Renal cortex interstitium (tissue), 11 donors: ENCODE measurements at regions not wholly inside any gene's neighbourhood (a gene's known extent, or its start where the extent isn't known, plus 50 kb on each side); places are given as distances from the start of the nearest gene placed in this dataset.
A peak's percentile ranks its signal among the peaks of the same experiment; 100 is the strongest.
"Not testable (repeated sequence)": the region's sequence is repeated elsewhere in the genome, so short reads cannot be mapped to it uniquely, and the experiment has no call there.

Experiments used
- DNase-seq, 11 donors: peaks; one replicate each; pipeline ENCODE4 v3.0.0-alpha.2; 2013; ENCODE audit warnings: low read depth in 9 of 11, low spot score in 4 of 11; ENCODE audit errors: extremely low read depth in 1 of 11

DNA sequence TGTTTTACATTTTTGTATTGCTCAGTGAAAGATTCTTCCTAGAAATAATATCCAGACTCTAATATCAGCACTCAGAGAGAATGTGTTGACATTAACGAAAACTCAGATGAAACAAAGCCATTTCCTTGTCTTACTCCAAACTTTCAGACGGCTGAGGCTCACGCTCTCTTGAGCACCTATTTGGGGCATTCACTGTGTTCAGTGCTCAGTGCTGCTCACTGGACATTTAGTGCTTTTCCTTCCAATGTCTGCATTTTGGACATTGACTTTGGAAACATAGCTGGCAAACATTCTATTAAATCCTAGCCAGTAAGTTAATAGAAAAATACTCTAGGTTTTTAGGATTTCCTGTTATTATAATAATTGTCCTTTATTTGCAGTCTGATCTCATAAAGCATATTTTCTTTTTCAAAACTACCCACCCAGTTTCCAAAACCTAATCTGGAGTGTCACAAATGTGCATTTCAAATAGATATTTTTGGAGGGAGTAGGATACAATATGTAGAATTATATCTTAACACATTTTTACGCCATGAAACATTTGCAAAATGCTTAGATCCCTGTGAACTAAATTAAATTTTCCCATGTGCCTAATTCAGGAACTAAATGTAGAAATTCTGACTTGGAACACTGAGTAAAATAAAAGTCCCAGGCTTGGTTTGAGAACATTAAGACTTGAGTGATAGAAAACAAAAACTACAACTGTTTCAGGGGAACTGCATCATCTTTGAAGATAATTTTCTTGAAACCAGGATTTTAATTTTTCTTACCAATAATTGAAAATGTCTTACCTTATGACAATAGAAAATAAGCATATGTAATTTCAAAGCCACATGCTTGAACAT, 91.7 kb upstream of the B3GAT2 start:
- no peak for DNase-seq

DNA sequence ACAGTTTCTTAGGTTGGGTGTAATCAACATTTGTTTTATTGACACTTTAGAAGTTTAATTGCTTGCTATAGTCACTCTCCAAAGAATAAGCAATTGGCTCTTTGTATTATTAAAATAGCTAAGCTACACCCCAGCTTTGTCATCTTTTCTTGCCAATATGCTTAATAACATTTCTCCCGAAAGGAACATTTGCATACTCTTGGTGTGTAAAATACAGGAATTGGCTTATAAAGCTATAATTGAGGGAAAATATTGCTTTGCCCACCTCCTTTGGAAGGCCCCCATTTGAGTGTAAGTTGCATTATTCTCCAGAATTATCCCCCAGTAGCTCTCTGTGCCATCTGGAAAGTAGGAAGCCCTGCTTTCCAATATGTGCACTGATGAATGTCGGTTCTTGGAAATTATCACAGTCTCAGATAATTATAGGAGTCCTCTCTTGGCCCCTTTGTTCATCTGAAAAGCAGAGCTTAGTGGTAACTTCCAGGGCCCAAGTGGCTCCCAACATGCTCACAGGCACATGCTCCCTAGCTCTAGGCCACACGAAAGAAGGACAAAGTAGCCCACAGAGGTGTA, 92.4 kb upstream of the B3GAT2 start:
- DNase-seq, result no peak

DNA sequence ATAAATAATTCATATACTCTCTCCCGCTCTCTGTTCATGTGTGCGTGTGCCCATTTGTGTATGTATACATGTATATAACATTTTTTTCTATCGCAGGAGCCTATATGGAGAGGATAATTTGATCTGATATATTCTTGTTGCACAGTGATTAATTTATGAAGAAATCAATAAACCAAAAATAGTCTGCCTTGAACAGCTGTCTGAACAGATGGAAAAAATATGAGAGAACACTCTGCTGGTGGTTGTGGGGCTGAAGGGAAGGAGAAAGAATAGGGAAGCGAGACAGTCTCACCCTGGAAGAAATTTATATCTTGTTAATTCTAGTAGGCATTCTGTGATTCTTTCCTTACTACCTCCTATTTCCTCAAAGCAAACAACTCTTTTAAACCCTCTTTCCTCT, 96.6 kb upstream of the B3GAT2 start:
- DNase-seq, result no peak

DNA sequence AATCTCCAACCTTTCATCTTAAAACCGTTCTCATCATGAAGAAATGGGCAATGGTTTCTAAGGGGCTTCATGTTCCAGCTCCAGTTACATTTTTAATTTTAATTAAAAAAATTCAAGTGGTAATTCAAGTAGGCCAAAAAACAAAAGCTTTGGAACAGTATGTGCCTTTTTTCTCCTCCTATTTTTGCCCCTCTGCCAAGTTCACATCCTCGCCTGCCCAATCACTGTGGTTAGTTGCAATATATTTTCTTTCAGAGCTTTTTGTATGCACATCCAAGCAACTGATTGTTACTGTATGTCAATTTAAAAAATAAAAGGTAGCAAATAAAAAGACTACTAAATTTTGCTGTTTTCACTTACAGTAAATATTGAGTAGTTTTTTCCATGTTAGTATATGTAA, 99.8 kb upstream of the B3GAT2 start:
- DNase-seq, result no peak

DNA sequence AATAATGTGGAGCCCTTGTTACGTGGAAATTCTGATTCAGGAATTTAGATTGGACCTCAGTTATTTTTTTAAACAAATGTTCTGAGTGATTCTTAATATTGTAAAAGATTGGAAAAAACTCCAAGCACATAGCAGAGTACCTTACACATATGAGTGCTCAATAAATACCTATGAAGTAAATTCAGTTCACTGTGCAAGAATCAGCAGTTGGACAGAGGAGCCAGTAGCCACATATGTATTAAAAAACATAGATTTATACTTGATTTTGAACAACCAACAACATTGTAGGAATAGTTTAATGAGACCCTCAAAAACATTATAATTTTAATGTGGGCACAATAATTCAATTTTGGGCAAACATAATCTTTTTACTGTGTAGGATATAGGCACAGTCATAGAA, 109.3 kb upstream of the B3GAT2 start:
- no peak for DNase-seq

DNA sequence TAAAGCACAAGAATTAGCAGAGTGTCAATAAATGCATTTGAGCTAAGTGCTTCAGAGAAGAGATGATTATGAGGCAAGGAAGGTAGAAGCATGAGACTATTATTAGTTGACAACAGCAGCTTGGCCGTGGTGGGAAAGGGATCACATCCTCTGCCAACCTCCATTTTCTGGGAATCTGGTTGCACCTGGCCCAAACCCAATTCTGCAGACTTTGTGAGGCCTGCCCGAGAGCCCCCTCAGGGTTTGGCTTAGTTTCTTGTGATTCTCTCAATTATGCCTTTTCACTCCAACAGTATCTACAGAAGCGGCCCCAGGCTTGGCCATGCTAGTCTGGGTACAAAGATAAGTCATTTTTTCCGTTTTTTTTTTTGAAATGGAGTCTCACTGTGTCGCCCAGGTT, 111.0 kb upstream of the B3GAT2 start:
- DNase-seq, result no peak

DNA sequence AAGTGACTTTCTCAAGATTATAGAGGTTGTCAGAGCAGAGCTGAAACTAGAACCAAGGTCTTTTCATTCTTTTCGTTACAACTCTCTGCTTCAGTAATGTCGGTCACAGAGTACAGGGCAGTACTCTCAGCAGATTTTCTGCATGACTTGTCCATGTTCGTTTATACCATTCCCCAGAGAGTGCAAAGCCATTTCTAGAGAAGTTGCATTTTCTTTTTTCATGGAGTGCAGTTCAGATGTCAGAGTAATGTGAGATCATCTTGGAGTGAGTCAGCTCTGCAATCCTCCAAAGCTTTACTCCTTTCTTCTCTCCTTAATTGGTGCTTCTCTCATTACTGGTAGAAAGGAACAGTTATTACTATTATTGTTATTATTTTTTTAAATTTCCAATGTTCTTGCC, 115.6 kb upstream of the B3GAT2 start:
- no peak for DNase-seq

DNA sequence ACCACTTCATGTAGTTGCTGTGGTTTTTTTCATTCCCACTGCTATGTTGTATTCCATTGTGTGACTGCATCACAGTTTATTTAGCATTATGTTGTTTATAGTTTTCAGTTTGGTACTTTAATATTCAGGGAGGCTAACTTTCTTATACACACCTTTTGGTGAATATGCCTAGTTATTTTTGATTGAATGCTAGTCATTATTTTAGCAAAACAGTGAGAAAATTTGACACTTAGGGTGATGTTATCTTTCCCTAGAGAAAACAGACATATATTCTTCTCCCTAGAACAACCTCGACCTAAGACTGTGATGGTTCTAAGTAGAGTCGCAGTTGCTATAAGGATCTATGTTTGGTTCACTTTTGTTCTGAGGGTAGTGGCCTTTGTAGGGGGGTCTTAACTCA, 120.8 kb upstream of the B3GAT2 start:
- DNase-seq, result no peak

DNA sequence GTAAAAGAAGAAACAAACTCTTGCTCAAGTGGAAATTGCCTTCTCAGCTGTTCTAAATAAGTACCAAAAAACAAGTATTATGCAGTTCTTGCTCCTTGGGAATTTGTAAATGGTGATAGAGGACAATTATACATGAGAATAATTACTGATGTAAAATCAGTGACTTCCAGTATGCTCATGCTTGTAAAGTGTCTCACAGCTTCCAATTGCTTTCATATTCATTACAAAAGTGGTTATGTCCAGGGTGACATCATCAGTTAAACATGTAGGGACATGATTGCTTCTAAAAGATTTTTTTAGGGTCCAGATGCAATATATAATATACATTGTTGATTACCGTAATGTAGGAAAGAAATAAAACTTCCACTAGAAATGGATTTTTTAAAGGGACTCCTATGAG, 122.8 kb upstream of the B3GAT2 start:
- DNase-seq, result no peak

DNA sequence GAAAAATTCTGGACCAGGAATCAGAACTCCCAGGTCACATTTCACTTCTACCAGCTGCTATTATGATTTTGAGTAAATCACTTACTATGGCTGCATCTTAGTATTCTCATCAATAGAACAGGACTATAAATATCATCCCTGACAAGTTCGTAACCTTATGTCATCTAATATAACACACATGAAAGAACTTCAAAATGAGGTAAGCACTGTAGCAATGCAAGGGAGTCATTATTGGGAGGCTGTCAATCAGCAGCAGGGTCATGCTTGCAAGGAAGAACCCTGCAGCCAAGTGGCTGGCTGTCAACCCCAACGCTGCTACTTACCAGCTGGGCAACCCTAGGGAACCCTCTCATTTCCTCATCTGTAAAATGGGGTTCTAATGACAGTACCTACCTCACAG, 123.3 kb upstream of the B3GAT2 start:
- no peak for DNase-seq

DNA sequence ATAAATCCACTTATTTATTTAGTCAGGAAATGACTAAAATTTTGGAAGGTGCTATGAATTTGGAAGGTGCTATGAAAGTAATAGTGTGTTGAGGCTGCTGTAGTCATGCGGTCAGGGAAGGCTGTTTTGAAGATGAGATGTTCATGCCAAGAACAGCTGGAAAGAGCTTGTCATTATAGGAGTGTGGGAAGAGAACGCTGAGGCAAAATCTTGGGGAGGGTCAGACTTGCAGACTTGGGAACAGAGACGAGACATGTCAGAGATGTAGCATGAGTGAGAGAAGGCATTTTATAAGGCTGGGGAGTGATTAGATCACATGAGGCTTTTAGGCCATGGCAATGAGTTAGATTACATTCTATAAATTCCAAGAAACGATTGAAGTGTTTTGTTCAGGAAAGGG, 124.0 kb upstream of the B3GAT2 start:
- no peak for DNase-seq

DNA sequence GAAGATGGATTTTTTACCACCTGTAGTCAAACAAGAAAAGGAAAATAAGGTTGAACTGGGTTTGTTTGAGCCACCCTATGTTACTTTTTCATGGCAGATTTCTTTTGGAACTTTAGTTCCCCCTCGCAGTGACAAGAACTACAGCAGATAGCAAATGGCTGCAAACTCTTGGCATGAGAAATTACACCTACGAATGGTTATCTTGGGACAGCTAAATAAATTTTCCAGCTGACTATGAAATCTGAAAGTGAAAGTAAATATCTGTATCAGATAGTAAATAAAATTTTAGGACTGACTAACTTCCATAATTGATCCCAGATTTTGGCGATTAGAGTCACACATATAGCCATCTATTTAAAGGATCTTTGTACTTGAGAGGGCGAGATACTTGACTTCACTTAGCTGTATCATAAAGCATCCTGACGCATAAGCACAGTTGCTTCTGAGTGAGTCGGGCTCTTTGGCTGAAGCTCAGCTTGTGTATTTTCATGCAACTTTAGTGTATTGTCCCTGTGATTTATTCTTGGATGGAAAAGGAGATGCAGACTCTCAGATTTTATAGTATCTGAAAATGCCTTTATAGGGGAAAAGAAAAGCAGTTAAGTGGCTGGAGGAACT, 125.3 kb upstream of the B3GAT2 start:
- no peak for DNase-seq

DNA sequence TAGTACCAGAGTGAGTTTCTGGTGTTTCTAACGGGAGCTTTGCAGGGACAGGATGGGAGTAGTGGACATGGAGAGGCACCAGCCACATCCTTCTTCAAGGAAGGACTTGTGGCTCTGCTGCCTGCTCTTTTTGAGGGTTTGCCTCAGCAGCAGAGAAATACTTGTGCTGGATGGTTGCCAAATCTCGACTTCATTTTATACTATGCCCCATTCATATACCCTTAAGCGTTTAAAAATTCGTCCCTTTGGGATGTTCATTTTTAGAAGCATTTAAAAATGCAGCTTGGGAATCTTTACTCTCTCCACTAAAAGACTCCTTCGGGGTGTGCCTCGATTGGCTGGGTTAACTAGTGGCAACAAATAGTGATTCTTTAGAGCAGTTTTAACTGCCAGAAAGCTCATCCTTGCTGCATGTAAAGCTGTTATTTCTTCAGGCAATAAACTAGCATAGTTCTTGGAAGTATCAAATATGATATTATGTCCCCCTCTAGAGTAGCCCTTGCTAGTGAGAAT, 126.5 kb upstream of the B3GAT2 start:
- no peak for DNase-seq

DNA sequence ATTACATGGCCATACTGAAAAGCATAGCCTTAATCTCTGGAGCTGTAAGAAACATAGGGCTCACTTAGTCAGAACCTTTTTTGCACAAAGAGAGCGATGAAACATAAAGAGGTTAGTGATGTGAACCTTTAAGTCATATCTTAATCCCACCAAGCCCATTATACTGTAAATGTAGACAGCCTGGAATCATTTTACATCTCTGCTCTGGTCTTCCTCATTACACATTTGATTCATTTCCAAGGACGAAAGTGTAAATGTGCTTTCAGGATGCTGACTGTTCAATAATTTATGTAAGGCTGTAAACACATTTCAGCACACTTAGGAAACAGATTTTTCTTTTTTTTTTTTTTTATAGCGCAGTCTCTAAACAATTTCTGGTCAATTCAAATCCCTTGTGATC, 131.3 kb upstream of the B3GAT2 start:
- DNase-seq, result no peak

DNA sequence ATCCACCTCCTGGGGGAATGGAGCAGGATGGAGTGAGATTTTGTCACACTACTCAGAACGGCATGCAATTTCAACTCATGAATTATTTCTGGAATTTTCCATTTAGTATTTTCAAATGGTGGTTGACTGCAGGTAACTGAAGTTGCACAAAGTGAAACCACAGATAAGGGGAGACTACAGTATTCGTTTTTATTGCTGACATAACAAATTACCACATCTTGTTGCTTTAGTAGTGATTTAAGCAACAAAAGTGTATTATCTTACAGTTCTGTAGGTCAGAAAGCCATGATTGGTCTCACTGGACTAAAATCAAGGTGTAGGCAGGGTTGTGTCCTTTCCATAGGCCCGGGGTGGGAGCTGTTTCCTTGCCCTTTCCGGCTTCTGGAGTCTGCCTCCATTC, 133.4 kb upstream of the B3GAT2 start:
- no peak for DNase-seq

DNA sequence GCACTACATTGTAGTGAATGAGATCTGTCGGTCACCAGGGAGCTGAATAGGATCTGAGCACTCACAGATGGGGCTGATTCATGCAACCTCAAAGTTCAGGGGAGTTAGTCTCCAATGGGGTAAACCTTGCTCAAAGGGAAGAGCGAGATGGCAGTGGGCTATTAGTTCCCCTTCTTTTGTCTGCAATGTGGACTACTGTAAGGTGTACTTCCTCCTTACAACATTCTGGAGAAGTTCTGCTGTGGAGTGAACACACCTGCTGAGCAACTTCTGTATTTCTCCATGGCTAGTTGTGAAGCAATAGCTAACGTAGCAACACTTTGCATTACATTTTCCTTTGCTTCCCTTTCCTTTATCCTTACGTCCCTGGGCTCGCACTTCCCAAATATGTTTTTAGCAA, 134.3 kb upstream of the B3GAT2 start:
- no peak for DNase-seq

DNA sequence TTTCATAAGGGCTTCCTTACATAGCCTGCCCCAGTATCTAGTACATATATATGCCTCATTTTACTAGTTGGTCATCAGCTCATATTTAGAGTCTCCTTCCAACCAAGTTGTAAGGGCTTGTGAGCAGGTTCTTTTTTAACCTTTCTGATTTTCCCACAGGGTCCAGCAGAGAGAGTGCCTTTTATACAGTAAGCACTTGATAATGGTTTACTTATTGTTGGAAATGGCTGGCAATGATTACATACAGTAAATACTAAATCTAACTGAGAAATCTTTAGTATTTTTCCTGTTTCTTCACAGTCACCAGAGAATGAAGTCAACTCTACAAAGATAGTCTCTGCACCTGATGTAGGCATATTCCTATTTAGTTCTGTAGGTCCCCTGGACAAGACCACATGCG, 135.1 kb upstream of the B3GAT2 start:
- DNase-seq, result peak in 1 of 11 donors; percentile 45

DNA sequence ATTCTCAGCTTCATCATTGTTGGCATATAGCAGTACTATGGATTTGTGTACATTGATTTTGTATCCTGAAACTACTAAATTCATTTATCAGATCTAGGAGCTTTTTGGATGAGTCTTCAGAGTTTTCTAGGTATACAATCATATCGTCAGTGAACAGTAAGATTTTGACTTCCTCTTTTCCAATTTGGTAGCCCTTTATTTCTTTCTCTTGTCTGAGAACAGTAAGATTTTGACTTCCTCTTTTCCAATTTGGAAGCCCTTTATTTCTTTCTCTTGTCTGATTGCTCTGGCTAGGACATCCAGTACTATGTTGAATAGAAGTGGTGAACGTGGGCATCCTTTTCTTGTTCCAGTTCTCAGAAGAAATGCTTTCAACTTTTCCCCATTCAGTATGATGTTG, 140.4 kb upstream of the B3GAT2 start:
- not testable (repeated sequence) for DNase-seq

DNA sequence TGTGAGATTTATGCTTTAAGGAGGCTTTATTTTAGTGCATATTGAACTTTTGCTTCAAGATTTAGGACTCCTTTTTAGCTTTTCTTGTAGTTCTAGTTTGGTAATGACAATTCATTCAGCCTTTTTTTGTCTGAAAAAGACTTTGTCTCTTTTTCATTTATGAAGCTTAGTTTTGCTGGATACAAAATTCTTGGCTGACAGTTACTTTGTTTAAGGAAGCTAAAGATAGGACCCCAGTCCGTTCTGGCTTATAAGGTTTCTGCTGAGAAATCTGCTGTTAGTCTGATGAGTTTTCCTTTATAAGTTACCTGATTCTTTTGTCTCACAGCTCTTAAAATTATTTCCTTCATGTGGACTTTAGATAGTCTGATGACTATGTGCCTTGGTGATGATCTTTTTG, 142.8 kb upstream of the B3GAT2 start:
- no peak for DNase-seq

DNA sequence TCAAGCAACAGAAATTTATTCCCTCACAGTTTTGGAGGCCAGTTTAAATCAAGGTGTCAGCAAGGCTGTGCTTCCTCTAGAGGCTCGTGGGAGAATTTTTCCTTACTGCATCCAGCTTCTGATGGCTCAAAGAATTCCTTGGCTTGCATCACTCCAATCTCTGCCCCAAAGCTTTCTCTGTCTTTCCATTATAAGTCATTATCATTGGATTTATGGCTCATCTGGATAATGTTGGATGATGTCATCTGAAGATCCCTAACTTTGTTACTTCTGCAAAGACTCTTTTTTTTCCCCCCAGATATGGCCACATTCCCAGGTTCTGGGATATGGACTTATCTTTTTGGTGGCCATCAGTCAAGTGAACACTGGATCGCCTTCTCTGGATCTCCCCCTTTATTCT, 146.3 kb upstream of the B3GAT2 start:
- no peak for DNase-seq
